ENCODE measurements at regions not wholly inside any gene's neighbourhood (a gene's known extent, or its start where the extent isn't known, plus 50 kb on each side); places are given as distances from the start of the nearest gene placed in this dataset.

DNA sequence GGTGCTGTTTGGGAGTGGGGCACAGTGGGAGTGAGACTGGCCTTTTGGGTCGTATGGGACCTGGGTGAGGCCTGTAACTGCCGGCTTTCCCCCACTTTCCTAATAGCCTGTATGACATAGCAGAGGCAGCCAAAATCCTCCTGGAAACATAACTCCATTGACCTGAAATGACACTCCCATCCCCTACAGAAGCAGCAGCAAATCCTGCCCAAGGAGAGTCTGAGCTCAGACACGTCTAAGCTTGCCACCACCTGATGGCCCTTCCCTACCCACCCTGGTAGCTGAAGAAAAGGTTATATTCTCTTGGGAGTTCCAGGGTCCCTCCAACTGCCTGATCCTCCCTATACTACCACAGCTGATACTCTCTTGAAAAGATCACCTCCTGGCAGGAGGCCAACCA is 179.8 kb upstream of the ARRDC3 start:
- TF ChIP-seq, protein P1, sequence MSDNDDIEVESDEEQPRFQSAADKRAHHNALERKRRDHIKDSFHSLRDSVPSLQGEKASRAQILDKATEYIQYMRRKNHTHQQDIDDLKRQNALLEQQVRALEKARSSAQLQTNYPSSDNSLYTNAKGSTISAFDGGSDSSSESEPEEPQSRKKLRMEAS (IDR thresholded peaks at IDR 0.05) = no peak
- TF ChIP-seq, protein P2, sequence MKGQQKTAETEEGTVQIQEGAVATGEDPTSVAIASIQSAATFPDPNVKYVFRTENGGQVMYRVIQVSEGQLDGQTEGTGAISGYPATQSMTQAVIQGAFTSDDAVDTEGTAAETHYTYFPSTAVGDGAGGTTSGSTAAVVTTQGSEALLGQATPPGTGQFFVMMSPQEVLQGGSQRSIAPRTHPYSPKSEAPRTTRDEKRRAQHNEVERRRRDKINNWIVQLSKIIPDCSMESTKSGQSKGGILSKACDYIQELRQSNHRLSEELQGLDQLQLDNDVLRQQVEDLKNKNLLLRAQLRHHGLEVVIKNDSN (IDR thresholded peaks at IDR 0.05) = no peak
